SKM-1 treated with dmso at 0.1 percent for 144 hours (cell line): ENCODE measurements at regions not wholly inside any gene's neighbourhood (a gene's known extent, or its start where the extent isn't known, plus 50 kb on each side); places are given as distances from the start of the nearest gene placed in this dataset.
"Not testable (repeated sequence)": the region's sequence is repeated elsewhere in the genome, so short reads cannot be mapped to it uniquely, and the experiment has no call there.

Experiments used
- DNase-seq: peaks from one replicate; lab custom pipeline; 2025; ENCODE audit not compliant: unreplicated experiment; lab: John Stamatoyannopoulos, UW

- no peak for DNase-seq
These were observed 159.8 kb upstream of the MTPN start for GRCh38 chr7:136136906-136137454.

GRCh38 chr7:136134503-136134902 lies 157.3 kb upstream of the MTPN start:
- no peak for DNase-seq

GRCh38 chr7:136133551-136133950 lies 156.4 kb upstream of the MTPN start:
- no peak for DNase-seq

- no peak for DNase-seq
These were observed 154.1 kb upstream of the MTPN start for GRCh38 chr7:136131304-136131630.

- no peak for DNase-seq
These were observed 153.5 kb upstream of the MTPN start for GRCh38 chr7:136130511-136131303.

- no peak for DNase-seq
These were observed 150.9 kb upstream of the MTPN start for GRCh38 chr7:136128050-136128449.

- no peak for DNase-seq
These were observed 146.2 kb upstream of the MTPN start for GRCh38 chr7:136123352-136123751.

GRCh38 chr7:136122026-136122425 lies 144.9 kb upstream of the MTPN start:
- no peak for DNase-seq

GRCh38 chr7:136117539-136117938 lies 140.4 kb upstream of the MTPN start:
- no peak for DNase-seq

GRCh38 chr7:136116186-136116585 lies 139.0 kb upstream of the MTPN start:
- DNase-seq, result no peak

GRCh38 chr7:136114966-136115762 lies 138.0 kb upstream of the MTPN start:
- DNase-seq, result peak; percentile 37

- DNase-seq, result not testable (repeated sequence)
These were observed 137.3 kb upstream of the MTPN start for GRCh38 chr7:136114467-136114866.

GRCh38 chr7:136109037-136109436 lies 131.9 kb upstream of the MTPN start:
- not testable (repeated sequence) for DNase-seq

GRCh38 chr7:136105191-136105590 lies 128.0 kb upstream of the MTPN start:
- DNase-seq, result no peak

GRCh38 chr7:136104269-136104603 lies 127.1 kb upstream of the MTPN start:
- peak; percentile 63 for DNase-seq

GRCh38 chr7:136103545-136104268 lies 126.5 kb upstream of the MTPN start:
- DNase-seq, result no peak

GRCh38 chr7:136102881-136103280 lies 125.7 kb upstream of the MTPN start:
- DNase-seq, result no peak

GRCh38 chr7:136092714-136093113 lies 115.6 kb upstream of the MTPN start:
- DNase-seq, result not testable (repeated sequence)

GRCh38 chr7:136087881-136088280 lies 110.7 kb upstream of the MTPN start:
- DNase-seq, result no peak

GRCh38 chr7:136086712-136087111 lies 109.6 kb upstream of the MTPN start:
- DNase-seq, result no peak

- DNase-seq, result no peak
These were observed 102.8 kb upstream of the MTPN start for GRCh38 chr7:136079934-136080333.

- DNase-seq, result no peak
These were observed 102.3 kb upstream of the MTPN start for GRCh38 chr7:136079478-136079892.
